GM21717 (cell line): ENCODE measurements at regions not wholly inside any gene's neighbourhood (a gene's known extent, or its start where the extent isn't known, plus 50 kb on each side); places are given as distances from the start of the nearest gene placed in this dataset.

ENCODE experiments used
- ATAC-seq: cut with Tn5 transposase; IDR thresholded peaks from one replicate; pipeline ENCODE4 v1.9.1; 2021; ENCODE audit warnings: mild to moderate bottlenecking, moderate library complexity; ENCODE audit not compliant: unreplicated experiment

DNA sequence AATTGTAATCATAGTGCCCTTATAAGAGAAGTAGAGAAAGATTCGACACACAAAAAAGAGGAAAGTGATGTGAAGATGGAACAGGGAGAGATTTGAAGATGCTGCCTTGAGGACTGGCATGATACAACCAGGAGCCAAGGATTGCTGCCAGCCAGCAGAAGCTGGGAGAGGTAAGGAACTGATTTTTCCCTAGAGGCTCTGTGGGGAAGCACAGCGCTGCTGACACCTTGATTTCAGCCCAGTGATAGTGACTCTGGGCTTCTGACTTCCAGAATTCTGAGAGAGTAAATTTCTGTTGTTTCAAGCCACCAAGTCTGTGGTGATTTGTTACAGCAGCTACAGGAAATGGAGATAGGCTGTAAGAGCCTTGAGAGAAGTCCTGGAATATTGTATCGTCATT is 98.2 kb downstream of the RAB11FIP2 start:
- ATAC-seq = no peak

DNA sequence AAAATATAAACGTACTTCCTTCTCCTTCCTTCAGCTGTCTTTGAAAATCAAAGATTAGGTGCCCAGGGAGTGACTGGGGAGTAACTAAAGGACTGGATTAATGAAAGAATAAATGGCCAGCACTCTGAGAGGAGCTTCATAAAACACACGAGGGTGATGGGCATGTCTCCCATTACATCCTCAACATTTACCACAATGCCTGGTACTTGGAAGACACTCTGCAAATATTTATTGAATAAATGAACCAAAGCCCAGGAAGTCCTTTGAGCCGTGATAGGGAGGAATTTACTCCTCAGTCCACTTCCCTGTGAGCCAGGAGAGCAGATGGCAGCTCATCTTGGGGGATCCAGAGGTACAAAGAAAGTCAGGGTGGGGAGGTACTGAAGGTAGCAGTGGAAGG is 96.3 kb downstream of the RAB11FIP2 start:
- ATAC-seq = no peak
